ENCODE measurements at regions not wholly inside any gene's neighbourhood (a gene's known extent, or its start where the extent isn't known, plus 50 kb on each side); places are given as distances from the start of the nearest gene placed in this dataset.

GRCh38 chr2:67240507-67240906 is 156.6 kb upstream of the ETAA1 start:
- no peaks in the 10 kb centered on the region for H3K9me3 ChIP-seq (ENCODE audit: control insufficient read depth, insufficient read depth, low read length)
- H3K4me1 ChIP-seq (ENCODE audit: control insufficient read depth, insufficient read depth, low read length): no peaks in the 10 kb centered on the region
- H3K4me3 ChIP-seq (ENCODE audit: low read length): no peak overlapping the region
- no peak for DNase-seq (ENCODE audit: low read depth, low spot score)
- H3K36me3 ChIP-seq (ENCODE audit: control insufficient read depth, insufficient read depth, low read length): no peaks in the 10 kb centered on the region
- WGBS (ENCODE audit: insufficient coverage, insufficient read length): no CpG with 5 or more reads among the region's 2 CpGs
- H3K27me3 ChIP-seq (ENCODE audit: control insufficient read depth, insufficient read depth, low read length): no peaks in the 10 kb centered on the region
- no peak overlapping the region for H3K27ac ChIP-seq (ENCODE audit: low read length)

- no peaks in the 10 kb centered on the region for H3K27me3 ChIP-seq (ENCODE audit: control insufficient read depth, insufficient read depth, low read length)
- H3K4me1 ChIP-seq (ENCODE audit: control insufficient read depth, insufficient read depth, low read length): no peaks in the 10 kb centered on the region
- H3K36me3 ChIP-seq (ENCODE audit: control insufficient read depth, insufficient read depth, low read length): no peaks in the 10 kb centered on the region
- H3K27ac ChIP-seq (ENCODE audit: low read length): no peak overlapping the region
- no peak for DNase-seq (ENCODE audit: low read depth, low spot score)
- no CpG with 5 or more reads among the region's 1 CpG for WGBS (ENCODE audit: insufficient coverage, insufficient read length)
- no peak overlapping the region for H3K4me3 ChIP-seq (ENCODE audit: low read length)
- H3K9me3 ChIP-seq (ENCODE audit: control insufficient read depth, insufficient read depth, low read length): no peaks in the 10 kb centered on the region
Observed at GRCh38 chr2:67241453-67241852, 155.7 kb upstream of the ETAA1 start.

DNA sequence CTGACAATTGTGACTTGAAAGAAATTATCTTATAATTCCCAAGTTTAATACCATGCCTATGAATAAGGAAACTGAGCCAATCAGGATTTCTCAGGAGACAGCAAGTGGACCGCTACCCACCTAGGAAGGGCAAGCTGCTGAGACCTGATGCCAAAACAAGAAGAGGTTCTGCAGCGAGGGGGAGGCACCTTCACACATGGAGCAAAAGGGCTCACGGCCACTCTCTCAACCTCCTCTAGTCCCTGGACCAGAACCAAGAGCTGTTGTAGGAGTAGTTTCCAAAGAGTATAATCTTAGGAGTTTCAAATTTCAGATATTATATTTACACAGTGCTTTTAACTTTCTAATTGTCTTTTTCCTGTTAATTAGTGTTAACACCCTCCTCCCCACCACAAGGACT is 154.7 kb upstream of the ETAA1 start:
- Histone ChIP-seq H3K27ac (ENCODE audit: low read length) (no peak overlapping the region), H3K4me1 (ENCODE audit: control insufficient read depth, insufficient read depth, low read length) (no peaks in the 10 kb centered on the region), H3K4me3 (ENCODE audit: low read length) (no peak overlapping the region), H3K36me3 (ENCODE audit: control insufficient read depth, insufficient read depth, low read length) (no peaks in the 10 kb centered on the region), H3K27me3 (ENCODE audit: control insufficient read depth, insufficient read depth, low read length) (no peaks in the 10 kb centered on the region), H3K9me3 (ENCODE audit: control insufficient read depth, insufficient read depth, low read length) (no peaks in the 10 kb centered on the region)
- DNase-seq (ENCODE audit: low read depth, low spot score): no peak
- no CpG with 5 or more reads among the region's 3 CpGs for WGBS (ENCODE audit: insufficient coverage, insufficient read length)

DNA sequence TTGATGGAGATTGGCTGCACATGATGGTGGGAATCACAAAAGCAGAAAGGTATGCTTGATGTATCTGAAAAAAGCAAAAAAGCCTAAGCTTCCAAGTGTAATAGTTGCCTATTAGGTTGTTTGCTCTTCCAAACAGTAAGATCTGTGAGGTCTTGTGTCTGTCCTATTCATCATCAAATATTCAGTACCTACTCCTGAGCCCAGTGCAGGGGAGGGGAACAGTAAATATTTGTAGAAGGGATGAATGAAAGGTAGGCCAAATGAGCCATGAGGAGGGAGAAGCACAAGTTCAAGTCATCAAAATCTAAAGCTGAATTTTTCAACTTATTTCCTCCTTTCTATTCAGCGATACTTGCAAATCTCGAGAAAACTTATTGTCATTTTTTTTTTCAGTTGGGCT is 153.2 kb upstream of the ETAA1 start:
- Histone ChIP-seq H3K4me3 (ENCODE audit: low read length) (no peak overlapping the region), H3K9me3 (ENCODE audit: control insufficient read depth, insufficient read depth, low read length) (no peaks in the 10 kb centered on the region), H3K27ac (ENCODE audit: low read length) (no peak overlapping the region), H3K4me1 (ENCODE audit: control insufficient read depth, insufficient read depth, low read length) (no peaks in the 10 kb centered on the region), H3K36me3 (ENCODE audit: control insufficient read depth, insufficient read depth, low read length) (no peaks in the 10 kb centered on the region), H3K27me3 (ENCODE audit: control insufficient read depth, insufficient read depth, low read length) (no peaks in the 10 kb centered on the region)
- WGBS (ENCODE audit: insufficient coverage, insufficient read length): no CpG with 5 or more reads among the region's 2 CpGs
- DNase-seq (ENCODE audit: low read depth, low spot score): no peak

DNA sequence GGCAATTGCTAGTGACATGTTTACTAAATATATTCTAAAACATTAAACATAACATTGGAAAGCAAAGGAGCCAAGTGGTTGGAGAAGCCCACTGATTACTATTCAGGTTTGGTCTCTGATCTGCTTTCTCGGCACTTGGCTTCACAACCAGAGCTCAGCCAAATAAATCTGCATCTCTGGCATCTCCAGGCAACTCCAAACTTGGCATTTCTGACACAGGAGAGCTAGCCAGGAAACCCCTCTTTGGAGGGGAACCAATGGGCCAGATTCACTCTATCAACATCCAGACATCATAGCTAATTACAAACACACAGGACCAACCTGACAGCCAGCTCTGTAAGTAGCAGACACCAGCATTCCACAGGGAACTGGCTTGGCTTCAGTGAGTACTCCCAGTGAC is 150.3 kb upstream of the ETAA1 start:
- no peaks in the 10 kb centered on the region for H3K9me3 ChIP-seq (ENCODE audit: control insufficient read depth, insufficient read depth, low read length)
- no peaks in the 10 kb centered on the region for H3K27me3 ChIP-seq (ENCODE audit: control insufficient read depth, insufficient read depth, low read length)
- H3K36me3 ChIP-seq (ENCODE audit: control insufficient read depth, insufficient read depth, low read length): no peaks in the 10 kb centered on the region
- no peak overlapping the region for H3K4me3 ChIP-seq (ENCODE audit: low read length)
- no CpG with 5 or more reads among the region's 1 CpG for WGBS (ENCODE audit: insufficient coverage, insufficient read length)
- DNase-seq (ENCODE audit: low read depth, low spot score): no peak
- H3K4me1 ChIP-seq (ENCODE audit: control insufficient read depth, insufficient read depth, low read length): no peaks in the 10 kb centered on the region
- H3K27ac ChIP-seq (ENCODE audit: low read length): no peak overlapping the region

DNA sequence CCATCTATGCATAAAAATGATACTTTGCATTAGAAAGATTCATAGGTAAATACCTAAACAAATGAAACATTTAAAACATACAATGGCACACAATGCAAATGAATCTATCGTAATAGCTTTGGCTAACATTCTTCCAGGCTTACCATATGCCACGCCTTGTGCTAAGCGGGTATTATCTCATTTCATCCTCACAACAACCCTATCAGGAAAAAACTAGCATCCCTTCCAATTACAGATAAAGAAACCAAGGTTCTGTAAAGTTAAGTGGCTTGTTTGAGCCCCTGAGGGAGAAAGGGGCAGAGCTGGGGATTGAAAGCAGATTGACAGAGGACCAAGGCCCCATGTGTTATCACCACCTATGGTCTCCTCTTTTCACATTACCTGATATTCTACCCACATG is 145.4 kb upstream of the ETAA1 start:
- Histone ChIP-seq H3K27me3 (ENCODE audit: control insufficient read depth, insufficient read depth, low read length) (no peaks in the 10 kb centered on the region), H3K9me3 (ENCODE audit: control insufficient read depth, insufficient read depth, low read length) (no peaks in the 10 kb centered on the region), H3K4me3 (ENCODE audit: low read length) (no peak overlapping the region), H3K4me1 (ENCODE audit: control insufficient read depth, insufficient read depth, low read length) (no peaks in the 10 kb centered on the region), H3K36me3 (ENCODE audit: control insufficient read depth, insufficient read depth, low read length) (no peaks in the 10 kb centered on the region), H3K27ac (ENCODE audit: low read length) (no peak overlapping the region)
- no peak for DNase-seq (ENCODE audit: low read depth, low spot score)
- WGBS (ENCODE audit: insufficient coverage, insufficient read length): no CpG with 5 or more reads among the region's 3 CpGs

DNA sequence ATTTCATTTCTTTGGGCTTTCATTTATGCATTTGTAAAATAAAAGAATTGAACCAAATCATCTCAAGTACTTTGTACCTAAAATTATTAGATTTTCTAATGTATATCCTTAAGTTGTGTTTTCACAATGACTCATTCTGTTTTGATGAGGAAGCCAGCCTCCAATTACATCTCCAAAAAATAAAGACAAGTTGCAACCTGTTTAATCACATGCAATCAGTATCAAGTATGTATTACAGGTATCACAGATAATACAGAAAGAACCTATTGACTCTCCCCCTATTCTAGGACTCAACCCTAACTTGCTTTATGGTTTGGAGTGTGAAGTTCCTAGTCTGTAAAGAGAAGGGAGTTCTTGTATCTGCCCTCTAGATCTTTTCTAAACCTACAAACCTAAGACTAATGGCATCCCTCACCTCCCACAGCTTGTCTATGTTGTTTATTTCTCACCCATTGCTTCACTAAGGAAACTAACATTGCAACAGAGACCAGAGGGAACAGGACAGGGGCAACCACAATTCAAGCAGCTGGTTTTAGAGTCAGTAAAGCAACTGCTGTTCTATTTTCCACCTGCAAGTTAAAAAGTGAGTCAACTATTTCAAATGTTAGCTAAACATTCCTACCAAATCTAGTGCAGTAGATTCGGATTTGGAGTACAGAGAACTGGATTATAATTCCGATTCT is 141.1 kb upstream of the ETAA1 start:
- Histone ChIP-seq H3K27me3 (ENCODE audit: control insufficient read depth, insufficient read depth, low read length) (no peaks in the 10 kb centered on the region), H3K4me3 (ENCODE audit: low read length) (no peak overlapping the region), H3K36me3 (ENCODE audit: control insufficient read depth, insufficient read depth, low read length) (no peaks in the 10 kb centered on the region), H3K4me1 (ENCODE audit: control insufficient read depth, insufficient read depth, low read length) (no peaks in the 10 kb centered on the region), H3K27ac (ENCODE audit: low read length) (no peak overlapping the region), H3K9me3 (ENCODE audit: control insufficient read depth, insufficient read depth, low read length) (no peaks in the 10 kb centered on the region)
- no peak for DNase-seq (ENCODE audit: low read depth, low spot score)
- no CpG with 5 or more reads among the region's 2 CpGs for WGBS (ENCODE audit: insufficient coverage, insufficient read length)

DNA sequence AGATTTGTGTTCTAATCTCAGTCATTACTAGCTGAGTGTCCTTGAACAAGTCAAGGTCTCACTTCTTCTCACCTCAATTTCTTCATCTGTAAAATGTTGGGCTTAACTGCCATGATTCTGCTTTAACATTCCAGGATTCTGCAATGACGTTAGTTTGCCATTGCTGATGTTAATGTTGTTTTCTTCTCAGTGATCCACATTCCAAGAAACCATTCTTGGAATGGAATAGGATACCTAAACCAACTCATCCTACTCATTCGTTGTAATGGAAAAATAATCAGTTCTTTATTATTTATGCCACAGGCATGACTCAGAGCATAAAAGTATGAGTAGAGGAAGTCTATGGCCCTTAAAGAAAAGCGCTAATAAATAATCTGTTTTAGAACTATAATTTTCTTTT is 140.2 kb upstream of the ETAA1 start:
- no peak for DNase-seq (ENCODE audit: low read depth, low spot score)

DNA sequence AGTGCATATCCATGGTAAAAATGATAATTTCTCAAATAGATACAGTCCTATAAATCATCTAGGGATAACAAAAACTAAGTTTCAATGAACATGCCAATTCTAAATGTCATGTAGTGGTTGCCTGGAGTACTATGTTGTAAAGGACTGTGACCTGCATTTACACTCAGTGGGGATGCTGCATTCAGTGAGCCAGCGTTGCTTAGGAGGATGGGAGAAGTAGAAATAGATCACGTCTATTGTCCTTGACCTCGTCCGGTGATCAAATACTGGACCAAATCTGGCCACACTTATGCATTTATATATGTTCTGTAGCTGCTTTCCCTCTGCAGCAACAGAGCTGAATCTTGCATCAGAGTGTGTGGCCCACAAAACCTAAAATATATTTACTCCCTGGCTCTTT is 139.0 kb upstream of the ETAA1 start:
- Histone ChIP-seq H3K36me3 (ENCODE audit: control insufficient read depth, insufficient read depth, low read length) (no peaks in the 10 kb centered on the region), H3K4me3 (ENCODE audit: low read length) (no peak overlapping the region), H3K9me3 (ENCODE audit: control insufficient read depth, insufficient read depth, low read length) (no peaks in the 10 kb centered on the region), H3K27ac (ENCODE audit: low read length) (no peak overlapping the region), H3K4me1 (ENCODE audit: control insufficient read depth, insufficient read depth, low read length) (no peaks in the 10 kb centered on the region), H3K27me3 (ENCODE audit: control insufficient read depth, insufficient read depth, low read length) (no peaks in the 10 kb centered on the region)
- no peak for DNase-seq (ENCODE audit: low read depth, low spot score)
- WGBS (ENCODE audit: insufficient coverage, insufficient read length): no CpG with 5 or more reads among the region's 4 CpGs

More for the DNA sequence above, 140.2 kb upstream of the ETAA1 start:
- Histone ChIP-seq H3K4me1 (ENCODE audit: control insufficient read depth, insufficient read depth, low read length) (no peaks in the 10 kb centered on the region), H3K4me3 (ENCODE audit: low read length) (no peak overlapping the region), H3K36me3 (ENCODE audit: control insufficient read depth, insufficient read depth, low read length) (no peaks in the 10 kb centered on the region), H3K27ac (ENCODE audit: low read length) (no peak overlapping the region), H3K27me3 (ENCODE audit: control insufficient read depth, insufficient read depth, low read length) (no peaks in the 10 kb centered on the region), H3K9me3 (ENCODE audit: control insufficient read depth, insufficient read depth, low read length) (no peaks in the 10 kb centered on the region)
- WGBS (ENCODE audit: insufficient coverage, insufficient read length): no CpG with 5 or more reads among the region's 3 CpGs

GRCh38 chr2:67258831-67259230 is 138.3 kb upstream of the ETAA1 start:
- no CpG with 5 or more reads among the region's 1 CpG for WGBS (ENCODE audit: insufficient coverage, insufficient read length)
- no peak for DNase-seq (ENCODE audit: low read depth, low spot score)
- Histone ChIP-seq H3K4me3 (ENCODE audit: low read length) (no peak overlapping the region), H3K36me3 (ENCODE audit: control insufficient read depth, insufficient read depth, low read length) (no peaks in the 10 kb centered on the region), H3K9me3 (ENCODE audit: control insufficient read depth, insufficient read depth, low read length) (no peaks in the 10 kb centered on the region), H3K27me3 (ENCODE audit: control insufficient read depth, insufficient read depth, low read length) (no peaks in the 10 kb centered on the region), H3K4me1 (ENCODE audit: control insufficient read depth, insufficient read depth, low read length) (no peaks in the 10 kb centered on the region), H3K27ac (ENCODE audit: low read length) (no peak overlapping the region)

- Histone ChIP-seq H3K27ac (ENCODE audit: low read length) (no peak overlapping the region), H3K27me3 (ENCODE audit: control insufficient read depth, insufficient read depth, low read length) (no peaks in the 10 kb centered on the region), H3K36me3 (ENCODE audit: control insufficient read depth, insufficient read depth, low read length) (no peaks in the 10 kb centered on the region), H3K4me1 (ENCODE audit: control insufficient read depth, insufficient read depth, low read length) (no peaks in the 10 kb centered on the region), H3K9me3 (ENCODE audit: control insufficient read depth, insufficient read depth, low read length) (no peaks in the 10 kb centered on the region), H3K4me3 (ENCODE audit: low read length) (no peak overlapping the region)
- WGBS (ENCODE audit: insufficient coverage, insufficient read length): no CpG with 5 or more reads among the region's 5 CpGs
- no peak for DNase-seq (ENCODE audit: low read depth, low spot score)
Observed at GRCh38 chr2:67259556-67260342, 137.4 kb upstream of the ETAA1 start.

Data from iPS DF 6.9 (cell line).